Endothelial cell of umbilical vein (primary cell): ENCODE measurements at regions not wholly inside any gene's neighbourhood (a gene's known extent, or its start where the extent isn't known, plus 50 kb on each side); places are given as distances from the start of the nearest gene placed in this dataset.

Source experiments
- CTCF ChIP-seq, 2 donors: IDR thresholded peaks; 1 replicate in 1 of 2; 2 replicates in 1 of 2; pipeline ENCODE4 v1.5.1; 2011; ENCODE audit warnings: low read length in 2 of 2, mild to moderate bottlenecking in 2 of 2, moderate library complexity in 2 of 2, control low read depth in 1 of 2, inconsistent platforms in 1 of 2, low read depth in 1 of 2; ENCODE audit not compliant: insufficient read depth in 1 of 2; ENCODE audit errors: extremely low read depth in 1 of 2
- EZH2 ChIP-seq: IDR thresholded peaks from 2 replicates; pipeline ENCODE4 v1.6.1; 2012; ENCODE audit warnings: borderline replicate concordance, low read depth, mild to moderate bottlenecking, moderate library complexity, low read length, inconsistent platforms; ENCODE audit not compliant: severe bottlenecking
- FOS ChIP-seq: IDR thresholded peaks from 2 replicates; pipeline ENCODE4 v1.6.1; 2011; ENCODE audit warnings: mild to moderate bottlenecking, low read length, moderate library complexity, borderline replicate concordance; ENCODE audit not compliant: insufficient read depth
- GATA2 ChIP-seq: IDR thresholded peaks from 2 replicates; pipeline ENCODE4 v1.7.0; 2011; ENCODE audit warnings: low read depth, mild to moderate bottlenecking, moderate library complexity, mixed read lengths, low read length; ENCODE audit not compliant: insufficient read length, insufficient read depth
- JUN ChIP-seq: IDR thresholded peaks from 2 replicates; pipeline ENCODE4 v1.6.1; 2011; ENCODE audit warnings: borderline replicate concordance, low read depth; ENCODE audit not compliant: insufficient read length, insufficient read depth
- MAX ChIP-seq: IDR thresholded peaks from 2 replicates; pipeline ENCODE4 v1.6.1; 2011; ENCODE audit not compliant: insufficient read depth, insufficient read length
- POLR2A ChIP-seq: IDR thresholded peaks from 2 replicates; pipeline ENCODE4 v1.6.1; 2012; ENCODE audit warnings: low read depth, mild to moderate bottlenecking, control low read depth, low read length
- POLR2AphosphoS5 ChIP-seq: IDR thresholded peaks from 2 replicates; pipeline ENCODE4 v1.6.1; 2012; ENCODE audit warnings: low read depth, mild to moderate bottlenecking, control low read depth, low read length, moderate library complexity; ENCODE audit not compliant: insufficient read depth

- no peak for TF ChIP-seq MAX
- TF ChIP-seq GATA2 = no peak
- no peak for TF ChIP-seq POLR2A
- TF ChIP-seq POLR2AphosphoS5 = no peak
- TF ChIP-seq EZH2 = no peak
- no peak for TF ChIP-seq CTCF (IDR thresholded peaks at IDR 0.05; ENCODE audit: extremely low read depth in 1 of 2, insufficient read depth in 1 of 2, low read depth in 1 of 2, low read length in 2 of 2)
- TF ChIP-seq JUN = no peak
- no peak for TF ChIP-seq FOS
These were observed 157.4 kb downstream of the GATB start for GRCh38 chr4:151603377-151603776.
